ENCODE measurements at regions not wholly inside any gene's neighbourhood (a gene's known extent, or its start where the extent isn't known, plus 50 kb on each side); places are given as distances from the start of the nearest gene placed in this dataset.
A peak's percentile ranks its signal among the peaks of the same experiment; 100 is the strongest.

DNA sequence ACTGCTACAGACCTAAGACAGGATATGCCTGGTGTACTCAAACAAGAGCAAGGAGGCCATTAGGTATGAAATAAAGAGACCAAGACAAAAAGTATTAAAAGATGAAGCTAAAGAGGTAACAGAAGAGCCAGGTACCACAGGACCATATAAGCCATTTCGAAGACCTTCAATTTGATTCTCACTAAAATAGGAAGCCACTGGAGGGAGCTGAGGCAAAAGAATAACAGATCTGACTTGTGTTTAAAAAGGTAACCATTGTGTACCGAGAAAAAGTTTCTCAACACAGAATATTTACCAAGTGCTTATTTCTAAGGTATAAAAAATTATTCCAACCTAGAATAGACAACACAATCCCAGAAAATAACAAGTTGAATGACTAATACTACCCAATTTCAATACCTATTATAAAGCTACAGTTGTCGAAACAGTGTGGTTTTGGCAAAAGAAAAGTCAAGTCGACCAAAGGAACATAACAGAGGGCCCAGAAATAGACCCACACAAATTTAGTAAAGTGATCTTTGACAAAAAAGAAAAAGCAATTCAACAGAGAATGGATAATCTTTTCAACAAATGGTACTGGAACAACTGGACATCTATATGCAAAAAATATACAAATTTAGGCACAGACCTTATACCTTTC is 125.3 kb upstream of the DST start:
- no peak for DNase-seq (ENCODE audit: low spot score)

DNA sequence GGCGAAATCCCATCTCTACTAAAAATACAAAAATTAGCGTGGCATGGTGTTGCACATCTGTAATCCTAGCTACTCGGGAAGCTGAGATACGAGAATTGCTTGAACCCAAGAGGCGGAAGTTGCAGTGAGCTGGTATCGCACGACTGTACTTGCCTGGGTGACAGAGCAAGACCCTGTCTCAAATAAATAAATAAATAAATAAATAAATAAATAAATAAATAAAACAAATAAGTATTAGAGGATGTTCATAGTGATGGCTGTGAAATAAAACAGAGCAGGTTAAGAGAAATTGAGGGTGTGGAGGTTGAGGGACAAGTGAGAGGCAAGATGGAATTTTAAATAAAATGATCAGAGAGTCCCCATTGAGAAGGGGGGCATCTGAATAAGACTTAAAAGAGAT is 124.7 kb upstream of the DST start:
- no peak for DNase-seq (ENCODE audit: low spot score)

DNA sequence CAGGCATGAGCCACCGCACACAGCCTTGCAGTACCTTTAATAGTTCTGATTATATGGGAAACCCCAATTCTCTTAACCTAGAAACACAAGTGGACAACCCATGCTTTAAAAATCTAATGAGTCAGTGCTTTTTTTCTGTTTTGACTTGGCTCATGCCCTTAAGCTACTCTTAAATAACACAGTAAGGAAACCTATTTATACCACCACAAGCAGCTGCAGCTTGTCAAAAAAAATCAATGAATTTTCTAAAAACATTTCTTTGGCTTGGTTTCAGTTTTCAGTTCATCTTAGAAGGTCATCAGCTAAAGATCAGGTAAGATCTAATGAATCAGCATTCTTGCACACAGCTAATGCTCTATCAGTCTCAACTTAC is 124.1 kb upstream of the DST start:
- no peak for DNase-seq (ENCODE audit: low spot score)

DNA sequence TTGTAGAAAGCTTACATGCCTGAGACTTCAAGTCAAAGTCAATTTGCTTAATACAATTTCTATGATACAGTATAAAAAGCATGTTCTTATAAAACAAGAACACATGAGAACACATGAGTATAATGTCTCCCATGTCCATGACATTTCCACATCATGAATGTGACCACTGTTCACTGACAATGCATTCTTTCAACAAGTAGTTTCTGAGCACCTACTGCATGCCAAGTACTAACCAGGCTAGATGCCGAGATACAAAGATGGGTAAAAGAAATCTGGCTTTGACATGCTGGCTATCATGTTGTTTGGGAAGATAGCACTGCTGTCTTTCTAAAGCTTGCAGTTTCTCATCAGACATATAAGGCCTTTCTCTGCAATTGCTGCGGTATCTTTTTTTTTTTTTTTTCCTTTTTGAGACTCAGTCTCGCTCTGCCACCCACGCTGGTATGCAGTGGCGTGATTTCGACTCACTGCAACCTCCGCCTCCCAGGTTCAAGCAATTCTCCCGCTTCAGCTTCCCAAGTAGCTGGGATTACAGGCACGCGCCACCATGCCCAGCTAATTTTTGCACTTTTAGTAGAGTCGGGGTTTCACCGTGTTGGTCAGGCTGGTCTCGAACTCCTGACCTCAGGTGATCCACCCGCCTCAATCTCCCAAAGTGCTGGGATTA is 123.6 kb upstream of the DST start:
- DNase-seq (ENCODE audit: low spot score), result no peak

DNA sequence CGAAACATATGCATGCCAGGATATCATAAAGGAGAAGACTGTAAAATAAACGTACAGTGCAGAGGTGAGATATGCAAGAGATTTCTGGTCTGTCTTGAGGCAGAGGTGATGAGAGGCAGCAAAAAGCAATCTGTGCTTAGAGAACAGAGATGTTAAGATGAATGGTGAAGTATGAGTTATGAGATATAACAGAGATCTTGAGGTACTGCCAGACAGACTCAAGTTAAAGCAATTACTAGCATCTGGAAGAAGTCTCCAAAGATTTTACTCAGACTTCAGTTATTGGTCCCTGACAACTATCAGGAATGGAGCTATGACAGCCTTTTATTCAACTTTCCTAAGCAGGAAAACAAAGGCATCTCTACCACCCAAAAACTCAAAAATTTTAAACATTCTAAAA is 122.8 kb upstream of the DST start:
- DNase-seq (ENCODE audit: low spot score), result no peak

DNA sequence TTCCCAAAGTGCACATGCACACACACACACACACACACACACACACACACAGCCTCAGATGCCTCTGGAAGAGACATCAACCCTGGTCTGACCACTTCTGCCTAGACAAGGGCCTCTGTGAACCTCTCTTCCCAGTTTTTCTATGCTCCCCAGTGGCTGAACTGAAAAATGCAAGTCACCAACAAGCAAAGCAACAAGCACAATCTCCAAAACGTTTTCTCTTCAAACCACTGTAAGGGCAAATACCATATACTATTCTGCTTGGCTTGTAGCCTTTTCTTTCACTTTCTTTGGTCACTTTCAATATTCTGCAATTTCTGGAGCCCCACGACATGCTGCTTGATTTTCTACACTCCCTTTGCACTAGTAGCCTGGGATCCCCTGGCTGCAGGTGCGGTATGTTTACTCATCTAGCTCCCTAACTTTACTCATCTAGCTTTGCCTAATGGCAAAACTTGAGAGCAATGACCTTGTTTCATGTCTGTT is 121.4 kb upstream of the DST start:
- peak; percentile 22 for DNase-seq (ENCODE audit: low spot score)

DNA sequence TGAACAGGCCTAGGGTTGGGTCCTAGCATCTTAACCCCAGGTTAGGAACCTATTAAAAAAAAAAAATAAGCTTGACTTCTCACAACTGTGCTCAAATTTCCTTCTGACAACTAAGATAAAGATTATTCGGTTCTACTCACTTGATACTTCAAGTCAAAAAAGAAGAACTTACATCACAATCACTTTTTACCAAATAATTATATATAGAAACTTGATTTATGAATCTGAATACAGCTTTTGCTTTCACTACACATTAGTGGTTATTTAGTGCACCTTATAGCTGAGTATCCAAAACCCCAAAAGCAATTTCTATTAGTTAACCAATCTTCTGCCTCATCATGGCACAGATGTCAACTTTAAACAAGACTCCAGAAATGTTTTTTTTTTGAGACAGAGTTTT is 119.0 kb upstream of the DST start:
- no peak for DNase-seq (ENCODE audit: low spot score)

DNA sequence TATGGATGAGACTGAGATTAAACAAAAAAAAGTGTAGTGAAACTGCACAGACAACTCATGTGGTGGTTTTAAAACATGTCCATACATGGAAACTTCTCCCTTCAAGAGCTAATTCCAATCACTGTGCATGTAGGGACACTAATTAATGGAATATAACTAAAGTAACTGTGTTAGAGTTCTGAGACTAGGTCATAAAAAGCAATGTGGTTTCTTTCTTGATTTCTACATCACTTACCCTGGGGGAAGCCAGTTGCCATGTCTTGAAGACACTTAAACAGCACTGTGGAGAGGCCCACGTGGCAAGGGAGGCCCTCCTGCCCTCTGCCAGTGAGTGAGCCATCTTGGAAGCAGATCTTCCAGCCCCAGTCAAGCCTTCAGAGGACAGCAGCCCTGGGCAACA is 118.2 kb upstream of the DST start:
- DNase-seq (ENCODE audit: low spot score), result no peak

DNA sequence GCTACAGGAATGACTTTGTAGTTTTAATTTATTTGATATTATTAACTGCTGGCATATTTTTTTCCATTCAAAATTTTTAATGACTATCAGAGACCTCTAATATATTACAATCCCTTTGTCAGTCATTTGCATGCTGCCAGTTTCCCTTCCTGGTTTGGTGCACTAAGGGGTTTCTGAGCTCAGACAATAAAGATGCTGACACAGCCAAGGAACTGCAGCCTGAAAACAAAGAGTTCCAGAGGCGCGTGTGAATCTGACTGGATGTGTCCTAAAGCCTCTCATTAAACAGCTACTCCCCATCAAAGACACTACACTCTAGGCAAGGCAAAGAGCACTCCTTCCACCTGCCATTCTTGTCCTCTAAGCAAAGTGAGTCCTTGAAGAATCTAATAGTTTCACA is 116.8 kb upstream of the DST start:
- no peak for DNase-seq (ENCODE audit: low spot score)

DNA sequence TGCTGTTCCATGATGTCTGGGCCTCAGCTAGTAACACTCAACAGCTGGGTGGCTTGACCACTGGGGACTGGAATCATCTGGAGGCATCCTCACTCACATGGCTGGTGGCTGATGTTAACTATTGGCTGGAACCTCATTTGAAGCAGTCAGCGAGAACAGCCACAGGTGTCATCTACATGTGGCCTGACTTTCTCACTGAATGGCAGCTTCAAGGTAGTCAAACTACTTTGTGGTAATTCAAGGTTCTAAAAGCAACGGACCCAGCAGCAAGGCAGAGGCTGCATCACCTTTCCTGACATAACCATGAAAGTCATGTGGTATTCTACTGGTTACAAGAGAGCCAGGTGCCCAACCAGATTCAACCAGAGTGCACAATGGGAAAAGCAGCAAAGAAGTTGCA is 115.9 kb upstream of the DST start:
- DNase-seq (ENCODE audit: low spot score), result no peak

DNA sequence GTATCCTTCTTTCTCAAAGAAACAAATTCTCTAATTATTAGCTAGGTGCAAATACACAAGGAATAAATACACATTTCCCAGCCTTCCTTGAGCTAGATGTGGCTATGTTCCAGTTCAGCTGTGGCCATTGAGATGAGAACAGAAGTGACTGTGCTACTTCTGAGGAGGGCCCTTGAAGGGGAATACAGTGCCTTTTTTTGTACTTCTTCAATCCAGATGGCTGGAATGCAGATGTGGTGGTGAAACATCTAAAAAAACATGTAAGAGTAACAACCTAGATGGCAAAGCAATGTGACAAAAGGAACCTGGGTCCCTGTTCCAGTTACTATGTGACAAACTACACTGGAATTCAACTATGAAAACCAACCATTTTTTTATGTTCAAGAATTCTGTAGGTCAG is 115.4 kb upstream of the DST start:
- DNase-seq (ENCODE audit: low spot score), result no peak

DNA sequence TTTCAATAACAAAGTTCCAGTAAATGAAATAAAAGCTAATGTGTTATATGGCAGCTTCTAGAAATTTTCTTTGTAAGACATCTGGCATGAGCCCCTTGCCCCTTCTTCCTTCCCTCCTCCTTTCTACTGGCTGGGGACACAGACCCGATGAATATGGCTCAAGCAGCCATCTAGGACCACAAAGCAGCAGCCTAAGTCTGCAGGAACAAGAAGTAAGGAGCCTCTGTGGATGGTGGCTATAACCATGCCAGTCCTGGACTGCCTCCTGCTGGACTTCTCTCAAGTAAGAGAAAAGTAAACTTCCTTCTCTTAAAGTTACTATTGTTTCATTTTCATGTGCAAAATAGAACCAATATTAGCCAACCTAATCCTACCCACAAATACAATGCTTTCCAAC is 114.9 kb upstream of the DST start:
- no peak for DNase-seq (ENCODE audit: low spot score)

DNA sequence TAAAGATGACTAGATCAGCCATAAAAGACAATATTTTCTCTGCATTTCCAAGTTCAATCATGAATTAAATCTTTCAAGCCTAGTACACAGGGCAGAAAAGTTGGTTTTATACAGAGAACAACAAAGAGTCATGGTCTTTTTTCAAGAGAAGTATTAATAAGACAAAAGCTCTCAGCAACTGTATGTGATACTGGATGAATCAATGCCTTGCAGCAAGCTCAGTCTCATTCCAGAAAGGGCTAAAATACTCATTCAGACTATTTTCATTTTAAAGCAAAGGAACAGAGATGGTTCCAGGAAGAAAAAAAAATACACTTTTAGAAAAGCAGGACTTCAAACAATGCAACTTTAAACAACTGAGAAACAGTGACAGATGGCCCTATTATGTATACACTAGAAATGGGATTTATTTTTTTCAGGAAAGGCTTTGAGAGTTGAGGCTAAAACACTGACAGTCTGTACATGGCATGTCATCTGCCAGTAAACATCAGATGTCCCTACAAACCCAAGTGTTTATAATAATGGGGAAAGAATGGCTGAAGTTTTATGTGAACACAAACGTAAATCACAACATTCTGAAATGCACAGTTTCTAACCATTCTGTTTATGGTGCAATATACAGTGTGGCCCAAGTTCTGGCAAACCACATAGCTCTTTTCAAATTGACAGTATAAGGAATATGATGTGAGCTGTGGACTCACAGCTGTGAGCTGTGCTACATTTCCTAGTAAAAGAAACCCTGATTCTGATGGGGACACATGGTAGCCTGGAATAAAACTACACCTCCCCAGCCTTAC is 114.3 kb upstream of the DST start:
- no peak for DNase-seq (ENCODE audit: low spot score)

DNA sequence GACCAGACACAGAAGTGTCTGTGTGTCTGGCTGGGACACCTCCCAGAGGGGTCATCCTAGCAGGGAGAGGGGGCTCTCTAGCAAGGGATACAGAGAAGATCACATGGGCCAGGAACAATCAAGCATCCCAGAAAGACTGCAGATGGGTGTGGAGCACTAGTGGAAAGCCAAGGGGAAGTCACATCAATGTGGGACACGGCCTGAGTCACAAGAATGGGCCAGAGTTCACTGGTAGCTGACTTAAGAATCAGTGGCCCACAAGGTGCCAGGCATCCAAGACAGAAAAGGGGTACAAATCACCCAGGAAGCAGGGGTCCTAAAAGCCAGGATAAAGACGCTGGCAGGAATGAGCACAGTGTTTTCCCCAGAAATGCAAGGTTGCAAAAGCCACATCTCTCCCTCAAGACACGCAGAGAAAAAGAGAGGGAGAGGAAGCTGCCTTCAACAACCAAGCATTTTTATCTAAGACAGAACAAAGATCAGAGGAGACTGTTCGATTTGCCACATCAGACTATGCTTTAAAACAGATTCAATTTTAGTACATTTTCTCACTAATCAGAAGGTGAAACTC is 113.6 kb upstream of the DST start:
- DNase-seq (ENCODE audit: low spot score), result no peak

DNA sequence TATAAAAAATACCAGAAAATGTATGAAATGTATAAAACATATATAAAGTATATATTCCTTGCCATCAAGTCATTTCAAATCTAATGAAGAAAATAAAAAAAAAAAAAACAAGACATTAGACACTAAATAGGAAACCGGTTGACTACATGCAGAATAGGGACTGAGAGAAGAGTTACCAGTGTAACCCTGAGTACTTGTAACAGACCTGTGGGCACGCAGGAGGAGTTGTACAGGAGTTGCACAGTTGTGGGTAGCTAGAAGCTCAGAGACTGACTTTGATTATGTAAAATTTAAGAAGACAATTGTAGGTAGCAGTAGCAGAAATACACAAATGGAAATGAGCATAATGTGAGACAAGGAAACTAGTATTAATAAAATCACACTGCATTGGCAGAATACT is 112.4 kb upstream of the DST start:
- no peak for DNase-seq (ENCODE audit: low spot score)

DNA sequence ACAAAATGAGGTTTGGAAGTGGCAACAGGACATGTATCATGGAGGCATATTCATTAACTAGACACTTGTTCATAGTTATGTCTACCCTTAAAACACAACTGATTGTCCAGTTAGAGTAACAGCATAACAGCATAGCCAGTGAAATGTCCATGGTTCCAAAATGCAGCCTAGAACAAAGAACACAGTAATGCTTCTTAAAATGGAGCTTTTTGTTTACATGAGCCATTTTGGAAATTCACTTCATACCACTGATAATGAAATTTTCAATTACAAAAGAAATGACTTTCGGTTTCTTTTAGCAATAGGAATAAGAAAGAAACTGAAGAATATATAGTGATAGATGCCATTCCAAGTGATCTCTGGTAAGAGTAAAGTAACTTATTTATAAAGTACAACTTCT is 111.1 kb upstream of the DST start:
- DNase-seq (ENCODE audit: low spot score), result no peak

DNA sequence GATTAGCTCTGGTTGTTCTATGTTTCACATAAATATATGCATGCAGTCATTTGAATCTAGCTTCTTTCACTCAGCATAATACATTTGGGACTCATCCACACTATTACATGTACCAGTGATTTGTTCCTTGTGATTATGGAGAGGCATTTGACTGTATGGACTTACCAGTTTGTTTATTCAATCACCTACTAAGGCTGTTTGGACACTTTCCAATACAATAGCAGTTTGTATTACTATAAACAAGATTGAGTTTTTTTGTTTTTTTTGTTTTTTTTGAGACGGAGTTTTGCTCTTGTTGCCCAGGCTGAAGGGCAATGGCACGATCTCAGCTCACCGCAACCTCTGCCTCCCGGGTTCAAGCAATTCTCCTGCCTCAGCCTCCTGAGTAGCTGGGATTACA is 109.8 kb upstream of the DST start:
- no peak for DNase-seq (ENCODE audit: low spot score)

DNA sequence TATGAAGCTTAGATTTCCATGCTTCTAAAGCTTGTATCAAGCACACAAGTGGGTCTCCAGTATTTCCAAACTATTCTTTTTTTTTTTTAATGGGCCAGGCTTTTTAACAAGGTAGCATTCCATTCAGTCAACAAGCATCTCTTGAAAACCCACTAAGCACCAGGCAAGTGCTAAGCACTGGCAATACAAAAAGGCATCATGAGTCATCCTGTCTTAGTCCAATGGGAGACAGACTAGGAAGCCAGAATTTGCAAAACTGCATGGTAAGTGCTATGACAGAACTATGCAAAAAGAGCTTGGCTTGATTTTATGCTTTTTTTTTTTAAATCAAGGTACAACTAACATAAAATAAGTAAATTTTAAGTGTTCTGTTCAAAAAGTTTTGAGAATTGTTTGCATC is 109.3 kb upstream of the DST start:
- DNase-seq (ENCODE audit: low spot score), result no peak

DNA sequence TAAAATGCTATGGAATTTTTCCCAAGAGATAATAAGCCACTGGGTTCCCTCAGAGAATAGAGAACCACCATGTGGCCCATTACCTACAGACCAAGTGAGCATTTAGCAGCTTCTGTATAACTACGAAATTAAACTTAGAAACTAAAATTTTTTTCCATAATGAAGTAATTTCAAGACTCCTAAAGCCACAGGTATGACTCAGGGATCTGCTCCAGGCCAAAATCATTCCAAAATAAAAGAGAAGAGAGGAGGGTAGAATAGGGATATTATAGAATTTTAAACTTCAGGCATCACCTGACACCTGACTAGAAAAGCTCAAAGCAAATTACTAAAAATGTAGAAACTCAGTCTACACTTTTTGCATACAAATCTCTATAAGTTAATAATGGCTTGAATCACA is 108.9 kb upstream of the DST start:
- no peak for DNase-seq (ENCODE audit: low spot score)

DNA sequence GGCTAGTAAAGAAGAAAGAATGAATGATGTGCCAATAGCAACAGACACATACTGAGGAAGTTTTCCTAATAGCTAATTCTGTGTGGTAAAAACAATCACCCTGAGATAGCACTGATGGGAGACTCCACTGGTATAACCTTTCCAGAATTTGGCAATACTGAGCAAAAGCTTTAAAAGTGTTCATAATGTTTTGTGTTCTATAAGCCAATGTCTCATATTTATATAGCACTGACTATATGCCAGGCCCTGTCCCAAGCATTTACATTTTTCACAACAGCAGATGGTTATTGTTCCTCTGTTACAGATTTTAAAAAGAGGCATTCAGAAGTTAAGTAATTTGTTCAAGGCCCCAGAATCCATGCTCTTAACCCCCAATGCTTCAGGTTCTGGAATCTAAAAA is 108.0 kb upstream of the DST start:
- DNase-seq (ENCODE audit: low spot score), result no peak

DNA sequence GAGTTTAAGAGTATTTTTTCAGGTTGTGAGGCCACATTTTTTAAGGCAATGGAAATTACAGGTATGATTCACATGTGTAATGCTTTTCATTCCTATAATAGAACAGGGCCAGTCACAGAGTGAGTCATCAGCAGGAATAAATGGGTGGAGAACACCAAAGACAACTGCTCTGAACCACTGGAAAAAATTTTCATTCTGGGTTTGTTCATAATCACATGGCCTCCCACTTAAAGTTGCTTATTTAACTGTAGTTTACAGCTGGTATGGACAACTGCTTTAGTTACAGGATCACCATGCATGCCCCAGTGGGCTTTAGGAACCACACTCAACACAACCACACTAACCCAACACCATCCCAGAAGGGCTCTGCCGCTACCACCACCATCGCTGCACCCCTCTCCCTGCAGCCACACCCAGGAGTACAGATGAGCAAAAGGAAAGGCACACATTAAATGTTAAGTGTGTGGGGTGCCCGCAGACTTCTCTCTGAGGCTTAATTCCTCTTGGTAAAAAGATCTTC is 107.0 kb upstream of the DST start:
- DNase-seq (ENCODE audit: low spot score), result peak; percentile 57

DNA sequence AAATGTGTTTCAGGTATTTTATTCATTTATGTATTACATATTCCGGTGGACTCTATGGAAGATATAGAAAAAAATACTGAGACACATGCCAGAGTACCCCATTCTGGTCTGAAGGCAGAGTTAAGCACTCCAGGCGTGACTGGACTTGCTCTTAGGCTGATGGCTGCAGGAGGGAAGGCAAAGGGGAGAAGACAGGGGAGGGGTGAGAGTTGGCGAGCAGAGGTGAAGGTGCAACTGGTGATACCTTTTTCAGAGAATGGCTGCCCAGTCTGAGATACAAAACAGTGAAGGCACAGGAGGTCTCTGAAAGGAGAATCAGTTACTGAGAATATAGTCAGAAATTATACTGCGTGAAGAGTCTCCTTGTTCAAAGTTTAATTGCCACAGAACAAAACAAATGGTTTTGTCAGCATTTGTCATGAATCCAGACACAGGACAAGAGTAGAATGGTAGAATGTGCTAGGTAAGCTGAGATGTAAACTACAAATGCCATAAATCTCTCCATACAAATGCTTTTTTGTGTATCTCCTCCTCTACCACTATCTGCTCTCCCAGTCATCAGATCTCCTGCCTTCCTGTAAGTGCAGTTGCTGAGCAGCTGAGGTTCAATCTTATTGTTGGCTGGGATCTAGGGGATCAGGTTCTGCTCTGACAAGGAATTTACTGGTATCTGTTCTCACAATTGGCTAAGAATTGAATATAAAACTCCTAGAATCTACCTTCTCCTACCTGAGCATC is 104.2 kb upstream of the DST start:
- DNase-seq (ENCODE audit: low spot score), result no peak

All from SW480 (cell line).